Putamen (tissue), 1 donor: ENCODE measurements at regions not wholly inside any gene's neighbourhood (a gene's known extent, or its start where the extent isn't known, plus 50 kb on each side); places are given as distances from the start of the nearest gene placed in this dataset.
"Not testable (repeated sequence)": the region's sequence is repeated elsewhere in the genome, so short reads cannot be mapped to it uniquely, and the experiment has no call there.

Source experiments
- DNase-seq: peaks from one replicate; pipeline ENCODE4 v3.0.0-alpha.2; 2016; ENCODE audit warnings: low spot score

DNA sequence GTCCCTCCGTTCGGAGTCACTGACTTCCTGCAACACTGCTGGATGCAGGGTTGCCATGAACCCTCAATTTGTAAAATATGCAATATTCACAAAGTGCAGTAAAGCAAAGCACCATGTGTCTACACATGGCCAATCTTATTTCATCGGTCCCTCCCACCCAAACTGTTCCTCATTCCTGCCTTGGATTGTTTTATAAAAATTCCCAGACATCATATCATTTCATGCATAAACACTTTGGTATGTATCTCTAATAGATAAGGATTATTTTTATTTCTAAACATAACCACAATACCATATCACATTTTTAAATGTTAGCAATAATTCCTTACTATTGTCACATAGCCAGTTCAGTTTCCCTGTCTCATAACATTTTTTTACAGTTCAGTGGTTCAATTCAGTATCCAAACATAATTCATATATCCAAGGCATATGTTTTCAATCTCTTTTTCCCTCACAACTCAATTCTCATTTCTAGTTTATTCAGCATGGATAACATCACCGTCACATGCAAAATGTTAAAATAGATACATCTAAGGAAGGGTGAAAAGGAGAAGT lies 82.0 kb upstream of the PCAT7 start:
- no peak for DNase-seq

DNA sequence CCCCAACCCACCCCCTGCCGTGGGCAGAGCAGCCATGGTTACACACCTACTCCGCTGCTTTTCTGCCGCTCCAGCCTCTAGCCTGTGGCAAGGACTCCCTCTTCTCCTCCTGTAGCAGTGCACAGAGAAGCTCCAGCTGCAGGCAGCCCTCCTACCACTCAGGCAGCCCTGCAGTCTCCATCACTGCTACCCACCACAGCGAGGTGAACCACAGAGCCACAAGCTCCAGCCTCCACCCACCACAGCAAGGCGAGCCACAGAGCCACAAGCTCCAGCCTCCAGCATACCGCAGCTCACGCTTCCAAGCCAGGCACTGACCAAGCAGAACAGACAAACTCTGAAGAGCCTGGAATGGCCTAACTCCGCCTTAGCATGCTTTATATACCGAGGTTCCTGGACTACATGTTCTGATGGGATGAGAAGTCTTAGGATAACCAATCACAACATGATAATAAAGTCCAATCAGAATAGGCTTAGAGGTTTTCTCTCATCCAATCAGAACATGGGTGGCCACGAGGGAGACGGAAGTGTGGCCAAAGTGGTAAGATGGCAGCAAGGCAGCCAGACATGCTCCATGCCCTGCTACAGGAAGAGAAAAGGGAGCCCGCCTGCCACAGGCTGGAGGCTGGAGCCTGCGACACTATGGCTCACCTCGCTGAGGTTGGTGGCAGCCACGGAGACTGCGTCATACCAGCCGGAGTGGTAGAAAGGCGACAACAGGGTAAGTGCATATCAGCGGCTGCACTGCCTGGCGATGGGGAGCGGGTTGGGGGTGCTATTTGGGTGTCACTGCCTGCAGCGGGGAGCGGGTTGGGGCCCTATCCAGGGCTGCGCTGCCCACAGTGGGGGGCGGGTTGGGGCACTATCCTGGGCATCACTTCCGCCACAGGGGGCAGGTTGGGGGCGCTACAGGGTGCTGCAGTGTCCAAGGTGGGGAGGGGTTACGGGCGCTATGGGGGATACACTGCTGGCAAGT lies 75.8 kb upstream of the PCAT7 start:
- no peak for DNase-seq

DNA sequence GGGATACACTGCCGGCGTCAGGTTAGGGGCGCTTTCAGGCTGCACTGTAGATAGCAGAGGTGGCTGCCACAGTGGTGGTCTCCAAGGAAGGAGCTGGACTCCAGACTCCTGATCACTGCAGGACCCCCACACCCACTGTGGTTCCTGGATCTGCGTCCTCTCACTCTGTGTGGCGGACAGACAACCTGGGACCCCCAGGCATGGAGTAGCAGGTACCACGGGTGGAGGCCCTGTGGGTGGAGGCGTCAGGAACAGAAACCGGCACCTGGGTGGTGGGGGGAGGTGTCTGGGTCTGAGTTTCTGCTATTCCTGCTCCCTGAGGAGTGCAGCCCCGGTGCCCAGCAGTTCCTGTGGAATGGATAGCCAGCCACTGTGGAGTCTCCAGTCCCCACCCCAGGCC lies 75.1 kb upstream of the PCAT7 start:
- DNase-seq: no peak

DNA sequence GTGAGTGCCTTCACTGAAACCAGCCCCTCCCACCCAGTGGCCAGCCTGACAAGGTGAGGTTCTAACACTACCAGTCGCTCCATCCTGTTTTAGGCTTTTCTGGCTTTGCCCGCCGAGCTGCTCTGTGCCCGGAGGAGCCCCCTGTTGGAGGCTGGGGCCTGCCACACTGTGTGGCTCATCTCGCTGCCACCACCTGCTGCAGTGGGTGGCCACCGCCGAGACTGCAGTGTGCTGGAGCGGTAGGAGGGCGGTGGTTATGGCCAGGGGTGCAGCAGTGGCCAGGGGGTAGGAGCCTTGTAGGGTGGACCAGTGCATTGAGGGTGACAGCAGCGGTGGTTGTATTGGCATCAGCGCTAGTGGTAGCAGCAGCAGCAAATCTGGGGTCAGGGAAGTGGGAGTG lies 74.7 kb upstream of the PCAT7 start:
- no peak for DNase-seq

DNA sequence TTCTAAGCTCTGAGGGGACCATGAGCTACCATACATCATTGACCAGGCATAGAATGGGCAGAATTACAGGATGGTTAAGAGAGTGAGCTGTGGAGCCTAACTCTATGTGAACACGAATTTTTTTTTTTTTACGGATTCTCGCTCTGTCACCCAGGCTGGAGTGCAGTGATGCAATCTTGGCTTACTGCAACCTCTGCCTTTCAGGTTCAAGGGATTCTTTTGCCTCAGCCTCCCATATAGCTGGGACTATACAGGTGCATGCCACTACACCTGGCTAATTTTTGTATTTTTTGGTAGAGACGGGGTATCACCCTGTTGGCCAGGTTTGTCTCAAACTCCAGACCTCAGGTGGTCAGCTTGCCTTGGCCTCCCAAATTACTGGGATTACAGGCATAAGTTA lies 72.8 kb upstream of the PCAT7 start:
- DNase-seq: no peak

DNA sequence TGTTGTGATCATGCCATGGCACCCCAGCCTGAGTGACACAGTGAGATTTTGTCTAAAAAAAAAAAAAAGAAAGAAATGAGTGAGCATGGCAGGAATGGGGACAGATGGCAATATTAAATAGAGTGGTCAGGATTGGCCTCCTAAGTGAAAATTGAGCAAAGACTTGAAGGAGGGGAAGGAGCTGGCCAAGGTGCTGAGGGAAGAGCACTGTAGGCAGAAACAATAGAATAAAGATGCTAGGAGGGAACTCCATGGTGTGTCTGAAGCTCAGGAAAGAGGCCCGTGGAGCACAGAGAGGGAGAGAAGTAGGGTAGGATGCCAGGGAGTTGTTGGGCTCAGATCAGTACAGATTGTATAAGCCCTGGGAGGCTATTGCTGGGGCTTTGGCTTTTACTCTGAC lies 64.4 kb upstream of the PCAT7 start:
- no peak for DNase-seq

DNA sequence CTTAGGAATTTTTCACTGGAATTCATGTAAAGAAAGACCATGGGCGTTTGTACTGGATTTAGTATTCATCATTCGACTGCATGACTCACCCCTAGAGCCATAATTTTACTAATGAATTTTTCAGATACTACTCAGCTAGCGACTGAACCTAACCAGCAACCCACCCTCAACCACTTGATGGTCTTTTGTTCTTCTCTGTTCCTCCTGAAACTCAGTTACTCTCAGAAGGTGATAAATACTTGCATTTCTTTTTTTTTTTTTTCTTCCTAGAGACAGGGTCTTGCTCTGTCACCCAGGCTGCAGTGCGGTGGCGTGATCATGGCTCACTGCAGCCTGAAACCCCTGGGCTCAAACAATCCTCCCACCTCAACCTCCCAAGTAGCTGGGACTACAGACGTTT lies 62.8 kb upstream of the PCAT7 start:
- not testable (repeated sequence) for DNase-seq

DNA sequence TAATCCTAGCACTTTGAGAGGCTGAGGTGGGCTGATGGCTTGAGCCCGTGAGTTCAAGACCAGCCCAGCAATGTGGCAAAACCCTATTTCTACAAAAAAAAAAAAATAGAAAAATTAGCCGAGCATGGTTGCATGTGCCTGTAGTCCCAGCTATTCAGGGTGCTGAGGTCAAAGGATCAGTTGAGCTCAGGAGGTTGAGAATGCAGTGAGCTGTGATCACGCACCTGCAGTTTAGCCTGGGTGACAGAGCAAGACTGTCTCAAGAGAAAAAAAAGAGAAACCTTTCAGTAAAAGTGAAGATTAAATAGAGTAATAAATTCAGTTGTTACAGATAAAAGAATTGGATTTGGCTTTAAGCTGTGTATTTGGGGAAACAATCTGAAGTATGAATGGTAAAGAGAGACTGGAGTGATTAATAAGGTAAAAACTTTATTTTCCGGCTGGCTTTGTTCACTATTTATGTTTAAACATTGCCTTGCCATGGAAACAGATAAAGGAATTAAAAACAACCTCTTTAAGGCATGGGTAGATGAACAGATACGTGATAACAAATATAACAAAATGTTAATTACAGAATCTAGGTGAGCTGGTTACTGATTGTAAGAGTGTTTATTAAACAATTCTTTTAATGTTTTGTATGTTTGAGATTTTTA lies 56.0 kb upstream of the PCAT7 start:
- no peak for DNase-seq

DNA sequence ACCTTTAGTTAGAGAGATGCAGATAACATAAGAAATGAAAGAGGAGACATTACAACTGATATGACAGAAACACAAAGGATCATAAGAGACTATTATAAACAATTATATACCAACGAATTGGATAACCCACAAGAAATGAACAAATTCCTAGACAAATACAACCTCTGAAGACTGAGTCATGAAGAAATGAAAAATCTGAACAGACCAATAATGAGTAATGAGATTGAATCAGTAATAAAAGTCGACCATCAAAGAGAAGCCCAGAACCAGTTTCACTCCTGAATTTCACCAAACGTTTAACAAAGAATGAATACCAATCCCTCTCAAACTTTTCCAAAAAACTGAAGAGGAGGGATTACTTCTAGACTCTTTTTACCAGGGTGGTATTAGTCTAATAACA lies 50.5 kb upstream of the PCAT7 start:
- no peak for DNase-seq
